Activated CD4-positive, CD25-positive, alpha-beta regulatory T cell treated with anti-CD3 and anti-CD28 coated beads, Interleukin-2, amount 50 U/mL, for 24 hours (primary cell): ENCODE measurements at regions not wholly inside any gene's neighbourhood (a gene's known extent, or its start where the extent isn't known, plus 50 kb on each side); places are given as distances from the start of the nearest gene placed in this dataset.

Source experiments
- ATAC-seq, 2 donors: fragments of 150-1000 bp; cut with Tn5 transposase; one replicate each; pipeline ENCODE4 v1.10.0; 2021; ENCODE audit warnings: mild to moderate bottlenecking in 1 of 2, moderate library complexity in 1 of 2

GRCh38 chr5:28558196-28558595 lies 1519.8 kb upstream of the CDH9 start:
- no peak for ATAC-seq

GRCh38 chr5:28557114-28557513 lies 1518.7 kb upstream of the CDH9 start:
- ATAC-seq, result no peak

GRCh38 chr5:28549588-28549987 lies 1511.2 kb upstream of the CDH9 start:
- no peak for ATAC-seq

- no peak for ATAC-seq
These were observed 1510.5 kb upstream of the CDH9 start for GRCh38 chr5:28548856-28549255.

GRCh38 chr5:28544501-28544900 lies 1506.1 kb upstream of the CDH9 start:
- ATAC-seq, result no peak

GRCh38 chr5:28543473-28544098 lies 1505.2 kb upstream of the CDH9 start:
- ATAC-seq, result no peak

GRCh38 chr5:28542987-28543386 lies 1504.6 kb upstream of the CDH9 start:
- no peak for ATAC-seq

GRCh38 chr5:28523888-28524635 lies 1485.7 kb upstream of the CDH9 start:
- no peak for ATAC-seq

GRCh38 chr5:28523416-28523815 lies 1485.0 kb upstream of the CDH9 start:
- ATAC-seq, result no peak

GRCh38 chr5:28517691-28518090 lies 1479.3 kb upstream of the CDH9 start:
- no peak for ATAC-seq

- ATAC-seq, result no peak
These were observed 1478.3 kb upstream of the CDH9 start for GRCh38 chr5:28516722-28517121.

- no peak for ATAC-seq
These were observed 1474.3 kb upstream of the CDH9 start for GRCh38 chr5:28512648-28513047.

GRCh38 chr5:28505121-28505520 lies 1466.7 kb upstream of the CDH9 start:
- ATAC-seq, result no peak

- ATAC-seq, result no peak
These were observed 1462.1 kb upstream of the CDH9 start for GRCh38 chr5:28500511-28500910.

- no peak for ATAC-seq
These were observed 1461.4 kb upstream of the CDH9 start for GRCh38 chr5:28499766-28500290.

GRCh38 chr5:28495876-28496275 lies 1457.5 kb upstream of the CDH9 start:
- no peak for ATAC-seq

- ATAC-seq, result no peak
These were observed 1455.1 kb upstream of the CDH9 start for GRCh38 chr5:28493456-28493855.

- no peak for ATAC-seq
These were observed 1450.4 kb upstream of the CDH9 start for GRCh38 chr5:28488752-28489151.

GRCh38 chr5:28483327-28484025 lies 1445.1 kb upstream of the CDH9 start:
- no peak for ATAC-seq

- no peak for ATAC-seq
These were observed 1435.2 kb upstream of the CDH9 start for GRCh38 chr5:28473531-28474107.

GRCh38 chr5:28468166-28468565 lies 1429.8 kb upstream of the CDH9 start:
- ATAC-seq, result no peak

- no peak for ATAC-seq
These were observed 1425.3 kb upstream of the CDH9 start for GRCh38 chr5:28463728-28464127.

- no peak for ATAC-seq
These were observed 1413.1 kb upstream of the CDH9 start for GRCh38 chr5:28451483-28451882.
